Glomerular visceral epithelial cell (primary cell): ENCODE measurements at regions not wholly inside any gene's neighbourhood (a gene's known extent, or its start where the extent isn't known, plus 50 kb on each side); places are given as distances from the start of the nearest gene placed in this dataset.

ENCODE experiments used
- DNase-seq: peaks from one replicate; pipeline ENCODE4 v3.0.0-alpha.2; 2016; ENCODE audit errors: extremely low spot score

GRCh38 chr20:58069207-58069606, 159.2 kb downstream of the ANKRD60 start:
- DNase-seq: no peak

GRCh38 chr20:58065508-58066361, 162.7 kb downstream of the ANKRD60 start:
- no peak for DNase-seq

GRCh38 chr20:58064411-58065010, 163.9 kb downstream of the ANKRD60 start:
- DNase-seq: no peak

GRCh38 chr20:58059260-58059544, 169.3 kb downstream of the ANKRD60 start:
- no peak for DNase-seq

- DNase-seq: no peak
These were observed 169.8 kb downstream of the ANKRD60 start for GRCh38 chr20:58058421-58059259.

GRCh38 chr20:58056921-58057686, 171.3 kb downstream of the ANKRD60 start:
- no peak for DNase-seq

- no peak for DNase-seq
These were observed 172.3 kb downstream of the ANKRD60 start for GRCh38 chr20:58056021-58056591.

GRCh38 chr20:58054780-58055373, 173.6 kb downstream of the ANKRD60 start:
- no peak for DNase-seq

- no peak for DNase-seq
These were observed 174.2 kb downstream of the ANKRD60 start for GRCh38 chr20:58054082-58054779.

GRCh38 chr20:58053391-58054055, 174.9 kb downstream of the ANKRD60 start:
- DNase-seq: no peak

GRCh38 chr20:58051367-58051766, 177.1 kb downstream of the ANKRD60 start:
- no peak for DNase-seq

GRCh38 chr20:58048096-58048702, 180.3 kb downstream of the ANKRD60 start:
- no peak for DNase-seq

- DNase-seq: no peak
These were observed 182.1 kb downstream of the ANKRD60 start for GRCh38 chr20:58046311-58046710.

GRCh38 chr20:58045579-58045978, 182.9 kb downstream of the ANKRD60 start:
- DNase-seq: no peak

- DNase-seq: no peak
These were observed 183.4 kb downstream of the ANKRD60 start for GRCh38 chr20:58044931-58045555.

- DNase-seq: no peak
These were observed 184.2 kb downstream of the ANKRD60 start for GRCh38 chr20:58044286-58044685.

GRCh38 chr20:58043236-58044140, 185.0 kb downstream of the ANKRD60 start:
- DNase-seq: no peak

- no peak for DNase-seq
These were observed 185.9 kb downstream of the ANKRD60 start for GRCh38 chr20:58042591-58042990.
